Ovary (tissue), 3 donors: ENCODE measurements at regions not wholly inside any gene's neighbourhood (a gene's known extent, or its start where the extent isn't known, plus 50 kb on each side); places are given as distances from the start of the nearest gene placed in this dataset.

Experiments used
- CTCF ChIP-seq, 3 donors: fragments of 450-650 bp in 2 of 3; fragments of 200-600 bp in 1 of 3; IDR thresholded peaks; one replicate each; pipeline versions ENCODE4 v1.5.1 to v1.8.0; 2016 to 2022; ENCODE audit warnings: antibody characterized with exemption in 3 of 3, mild to moderate bottlenecking in 1 of 3
- EP300 ChIP-seq: sonication (generic); formaldehyde crosslinking; IDR thresholded peaks from one replicate; pipeline ENCODE4 v1.6.1; 2017; ENCODE audit warnings: antibody characterized with exemption
- POLR2A ChIP-seq: fragments of 450-650 bp; IDR thresholded peaks from one replicate; pipeline ENCODE4 v1.6.1; 2017; ENCODE audit warnings: antibody characterized with exemption, mild to moderate bottlenecking, moderate library complexity
- donor health status: DM: no; HTN: no; CAD: no.

- no peak for TF ChIP-seq CTCF (IDR thresholded peaks at IDR 0.05)
- TF ChIP-seq POLR2A: no peak
- no peak for TF ChIP-seq EP300
Observed at GRCh38 chr3:973340-973739, 119.5 kb upstream of the CNTN6 start.
